HG02588 (cell line): ENCODE measurements at regions not wholly inside any gene's neighbourhood (a gene's known extent, or its start where the extent isn't known, plus 50 kb on each side); places are given as distances from the start of the nearest gene placed in this dataset.

ENCODE experiments used
- ATAC-seq: cut with Tn5 transposase; IDR thresholded peaks from one replicate; pipeline ENCODE4 v1.9.1; 2021; ENCODE audit warnings: mild to moderate bottlenecking, moderate library complexity; ENCODE audit not compliant: unreplicated experiment

DNA sequence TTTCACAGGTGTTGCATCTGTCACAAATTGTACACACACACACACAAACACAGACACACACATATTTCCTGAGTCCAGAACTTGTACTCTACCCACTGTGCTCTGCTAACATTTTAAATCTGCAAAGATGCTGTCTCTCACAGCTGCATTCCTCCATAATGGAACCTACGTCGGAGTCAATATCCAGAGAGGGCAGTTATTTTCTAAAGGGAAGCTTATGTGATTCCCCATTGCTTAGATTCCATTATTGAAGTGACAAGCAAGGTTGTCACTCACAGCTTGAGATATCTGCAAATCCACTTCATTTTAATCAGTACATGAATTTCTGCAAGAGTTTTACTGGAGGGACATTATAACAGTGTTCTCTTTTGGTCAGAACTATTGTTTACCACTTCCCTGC is 992.4 kb downstream of the NSUN3 start:
- ATAC-seq, result no peak

DNA sequence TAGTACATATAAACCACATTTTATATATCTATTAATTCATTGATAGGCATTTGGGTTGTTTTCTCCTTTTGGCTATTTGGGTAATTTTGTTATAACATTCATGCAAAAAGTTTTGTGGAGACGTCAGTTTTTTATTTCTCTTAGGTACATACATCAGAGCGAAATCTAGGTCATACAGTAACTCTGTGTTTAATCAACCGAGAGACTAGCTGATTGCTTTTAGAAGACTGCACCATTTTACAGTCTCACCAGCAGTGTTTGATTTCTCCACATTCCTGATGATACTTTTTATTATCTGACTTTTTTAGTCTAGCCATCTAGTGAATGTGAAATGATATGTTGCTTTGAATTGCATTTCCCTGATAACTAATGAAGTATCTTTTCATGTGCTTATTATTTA is 1019.3 kb downstream of the NSUN3 start:
- no peak for ATAC-seq

DNA sequence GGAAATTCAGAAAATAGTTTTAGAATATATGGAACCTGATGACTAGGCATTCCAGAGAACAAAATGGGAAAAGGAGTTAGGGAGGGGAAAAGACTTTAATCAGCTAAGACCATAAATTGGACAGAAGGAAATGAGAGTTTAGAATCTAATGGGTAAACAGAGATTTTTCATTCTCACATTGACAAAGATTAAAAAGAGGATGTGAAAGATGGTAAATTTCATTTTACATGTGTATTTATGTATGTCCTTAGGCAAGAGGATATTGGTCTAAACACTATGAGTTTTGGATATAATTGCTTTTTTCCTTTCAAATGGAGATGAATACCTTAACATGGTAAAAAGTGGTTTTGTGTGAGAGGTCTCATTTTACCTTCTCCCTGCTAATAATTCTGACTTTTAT is 1021.9 kb downstream of the NSUN3 start:
- ATAC-seq, result no peak

DNA sequence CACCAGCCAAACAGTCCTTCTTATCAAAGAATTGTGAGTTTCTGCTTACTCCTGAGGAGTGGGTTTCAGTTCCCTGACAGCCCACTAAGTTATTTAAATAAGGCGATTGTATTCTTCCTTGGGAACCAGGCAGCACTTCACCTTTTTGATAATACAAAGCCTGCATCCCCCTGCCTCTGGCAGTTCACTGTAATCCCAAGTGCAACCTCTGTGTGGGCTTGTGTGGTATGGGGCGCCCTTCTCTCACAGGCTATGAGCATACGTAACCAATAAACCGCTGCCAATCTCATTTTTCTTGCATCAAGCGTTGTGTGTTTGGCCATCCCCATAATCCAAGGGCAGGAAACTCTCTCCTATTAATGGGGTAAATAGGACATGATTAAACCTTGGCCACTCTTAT is 1025.6 kb downstream of the NSUN3 start:
- ATAC-seq, result no peak

DNA sequence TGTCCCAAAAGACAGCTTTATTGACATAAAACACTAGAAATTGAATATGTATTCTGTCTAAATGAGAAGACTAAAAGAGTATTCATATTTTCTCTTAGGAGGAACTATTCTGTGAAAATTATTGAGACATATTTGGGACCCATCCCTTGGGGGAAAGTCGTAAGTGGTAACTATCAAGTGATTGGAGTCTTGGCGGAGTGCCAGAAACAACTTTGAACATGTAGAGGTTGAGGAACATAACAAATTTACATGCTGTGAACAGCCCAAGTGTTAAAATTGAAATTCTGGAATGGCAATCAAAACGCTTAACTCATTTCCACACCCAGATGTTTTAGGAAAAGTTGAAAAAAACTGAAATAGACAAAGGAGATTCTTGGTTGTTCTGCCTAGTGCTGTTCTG is 1034.6 kb downstream of the NSUN3 start:
- no peak for ATAC-seq

DNA sequence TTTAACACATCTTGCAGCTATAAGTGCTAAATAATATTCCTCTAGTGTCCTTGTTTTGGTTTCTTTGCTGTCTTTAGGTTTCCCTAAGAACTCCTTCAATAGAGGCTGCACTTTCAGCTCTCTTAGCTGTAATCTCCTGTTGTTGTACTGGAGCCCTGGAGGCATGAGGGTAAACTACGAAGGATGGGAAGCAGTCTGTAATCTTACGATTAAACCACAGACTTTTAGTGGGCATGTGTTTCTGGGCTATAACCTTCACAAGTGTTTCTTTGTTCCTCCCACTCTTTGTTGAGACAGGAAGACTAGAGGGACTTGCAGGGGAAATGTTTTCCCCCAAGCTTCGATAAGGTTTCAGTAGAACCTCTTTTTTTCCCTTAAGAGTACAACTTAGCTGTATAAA is 1058.1 kb downstream of the NSUN3 start:
- ATAC-seq, result no peak

DNA sequence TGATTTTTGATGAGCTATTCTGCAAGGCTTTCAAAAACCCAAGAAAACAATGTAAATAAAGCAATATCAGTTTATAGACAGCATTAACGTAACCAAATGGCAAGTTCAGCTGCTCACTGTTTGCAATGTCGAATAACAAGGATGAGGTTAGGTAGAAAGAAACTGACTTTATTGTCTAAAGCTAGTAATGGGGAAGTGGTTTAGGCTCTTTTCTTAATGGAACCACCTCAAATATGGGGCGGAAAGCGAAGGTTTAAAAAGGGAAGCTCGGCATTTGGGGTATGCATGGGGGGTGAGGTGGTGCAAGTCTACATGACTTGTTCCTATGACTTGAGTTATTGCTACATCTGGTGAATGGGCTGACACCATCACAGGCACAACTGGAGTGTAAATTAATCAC is 1060.2 kb downstream of the NSUN3 start:
- ATAC-seq, result no peak

DNA sequence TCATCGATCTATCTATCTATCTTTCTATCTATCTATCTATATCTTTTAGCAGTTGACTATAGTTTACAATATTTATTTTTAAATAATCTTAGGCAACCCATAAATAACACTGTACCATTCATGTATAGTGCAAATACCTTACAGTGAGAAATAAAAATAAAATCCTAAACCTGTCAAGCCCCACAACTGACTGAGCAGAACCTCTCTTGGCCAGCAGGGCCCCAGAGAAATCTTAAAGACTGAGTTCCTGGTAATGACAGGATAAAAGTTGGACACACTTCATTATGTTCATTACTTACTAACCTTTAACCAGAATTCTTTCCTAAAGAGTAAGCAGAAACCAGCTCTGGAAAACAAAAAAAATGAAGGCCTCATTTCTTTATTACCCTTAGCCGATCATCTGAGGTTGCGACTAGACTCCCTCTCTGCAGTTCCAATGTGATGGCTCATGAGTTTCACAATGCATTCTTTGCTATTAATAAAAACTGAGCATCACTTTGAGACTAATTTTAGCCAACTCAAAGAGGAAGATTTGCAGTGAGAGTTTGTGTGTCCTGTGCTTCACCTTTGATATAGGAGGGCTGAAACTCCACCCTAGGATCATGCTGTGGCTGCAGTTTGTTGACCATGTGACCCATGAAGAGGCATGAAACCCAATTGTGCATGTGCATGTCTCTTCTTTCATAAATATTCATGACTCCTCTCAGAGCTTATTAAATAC is 1072.0 kb downstream of the NSUN3 start:
- ATAC-seq, result no peak

DNA sequence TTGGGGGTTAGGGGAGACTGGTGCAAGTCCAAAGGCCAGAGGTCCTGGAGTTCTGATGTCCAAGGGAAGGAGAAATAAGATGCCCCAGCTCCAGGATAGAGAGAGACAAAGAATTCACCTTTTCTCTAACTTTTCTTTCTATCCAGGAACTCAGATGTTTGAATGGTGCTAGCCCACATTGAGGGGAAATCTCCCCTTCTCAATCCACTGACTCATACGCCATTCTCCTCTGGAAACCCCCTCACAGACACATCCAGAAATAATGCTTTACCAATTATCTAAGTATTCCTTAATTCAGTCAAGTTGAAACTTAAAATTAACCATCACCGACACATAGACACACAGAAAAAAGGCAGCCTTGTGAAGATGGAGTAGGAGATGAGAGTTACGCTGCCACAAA is 1085.2 kb downstream of the NSUN3 start:
- no peak for ATAC-seq

DNA sequence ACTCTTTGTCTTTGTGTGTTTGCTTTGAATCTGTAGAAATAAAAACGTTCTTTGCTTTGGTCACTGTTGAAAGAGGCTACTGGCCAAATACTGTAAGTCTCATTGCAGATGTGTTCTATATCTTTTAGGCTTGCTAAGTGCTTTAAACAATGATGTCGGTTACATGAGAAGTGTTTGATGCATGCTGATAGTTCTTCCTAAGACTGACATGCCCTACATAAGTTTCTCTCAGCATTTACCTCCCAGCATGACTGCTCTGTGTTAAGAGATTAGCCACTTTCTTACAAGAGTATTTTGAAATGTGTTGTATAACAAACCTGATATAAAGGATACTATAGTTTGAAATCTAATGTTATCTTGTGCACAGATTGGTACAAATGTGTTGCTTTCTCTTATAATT is 1088.7 kb downstream of the NSUN3 start:
- no peak for ATAC-seq

DNA sequence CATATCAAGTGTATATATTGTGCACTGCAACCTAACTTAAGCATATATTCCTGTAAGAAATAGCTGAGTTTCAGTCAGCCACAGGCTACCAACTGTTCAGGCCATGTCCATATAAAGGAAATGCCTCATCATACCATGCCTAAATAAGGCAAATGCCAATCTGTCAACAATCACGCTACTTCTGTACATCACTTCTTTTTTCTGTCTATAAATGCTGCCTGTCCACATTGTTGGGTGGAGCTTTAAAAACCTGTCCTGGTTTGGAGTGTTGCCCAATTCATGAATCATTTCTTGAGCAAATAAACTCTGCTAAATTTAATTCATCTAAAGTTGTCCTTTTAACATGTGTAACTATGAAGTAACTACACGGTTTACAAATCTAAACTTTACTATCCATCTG is 1091.9 kb downstream of the NSUN3 start:
- ATAC-seq, result no peak

DNA sequence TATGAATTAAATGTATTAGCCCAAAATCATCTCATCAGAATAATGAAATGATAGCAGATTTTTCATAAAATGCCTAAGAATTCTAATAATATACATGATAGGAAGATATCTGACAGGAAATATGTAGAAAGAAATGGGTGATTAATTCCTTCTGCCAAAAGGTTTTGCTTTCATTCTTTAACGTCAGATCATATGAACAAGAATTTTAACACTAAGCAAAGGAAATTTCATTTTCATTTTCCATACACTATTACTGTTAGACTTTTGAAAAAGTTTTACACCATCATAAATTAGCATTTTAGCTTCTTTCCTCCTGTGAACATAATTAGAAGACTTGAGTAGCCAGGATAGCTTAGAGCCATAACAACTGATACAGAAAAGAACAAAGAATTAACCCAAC is 1099.9 kb downstream of the NSUN3 start:
- no peak for ATAC-seq

DNA sequence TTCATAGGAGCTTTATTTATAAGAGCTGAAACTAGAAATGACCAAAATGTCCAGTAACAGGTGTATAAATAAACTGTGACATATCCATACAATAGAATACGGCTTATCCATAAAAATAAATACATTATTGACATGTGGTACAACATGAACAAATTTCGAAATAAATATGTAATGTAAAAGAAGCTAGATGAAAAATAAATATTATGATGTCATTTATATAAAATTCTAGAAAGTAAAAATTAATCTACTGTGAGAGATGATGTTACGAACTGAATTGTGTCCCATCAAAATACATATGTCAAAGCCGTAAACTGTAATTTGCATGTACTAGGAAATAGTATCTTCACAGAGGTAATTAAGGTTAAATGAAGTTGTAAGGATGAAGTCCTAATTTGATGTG is 1104.9 kb downstream of the NSUN3 start:
- ATAC-seq, result no peak

DNA sequence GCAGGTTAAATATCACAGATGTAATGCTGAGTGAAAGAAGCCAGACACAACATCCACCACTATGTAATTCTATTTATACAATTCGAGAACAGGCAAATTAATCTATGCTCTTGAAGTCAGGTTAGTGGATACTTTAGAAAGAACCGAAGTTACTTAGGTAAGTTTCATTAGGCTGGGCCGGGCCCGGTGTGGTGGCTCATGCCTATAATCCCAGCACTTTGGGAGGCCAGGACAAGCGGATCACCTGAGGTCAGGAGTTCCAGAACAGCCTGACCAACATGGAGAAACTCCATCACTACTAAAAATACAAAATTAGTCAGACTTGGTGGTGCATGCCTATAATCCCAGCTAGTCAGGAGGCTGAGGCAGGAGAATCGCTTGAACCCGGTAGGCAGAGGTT is 1105.7 kb downstream of the NSUN3 start:
- ATAC-seq, result no peak

DNA sequence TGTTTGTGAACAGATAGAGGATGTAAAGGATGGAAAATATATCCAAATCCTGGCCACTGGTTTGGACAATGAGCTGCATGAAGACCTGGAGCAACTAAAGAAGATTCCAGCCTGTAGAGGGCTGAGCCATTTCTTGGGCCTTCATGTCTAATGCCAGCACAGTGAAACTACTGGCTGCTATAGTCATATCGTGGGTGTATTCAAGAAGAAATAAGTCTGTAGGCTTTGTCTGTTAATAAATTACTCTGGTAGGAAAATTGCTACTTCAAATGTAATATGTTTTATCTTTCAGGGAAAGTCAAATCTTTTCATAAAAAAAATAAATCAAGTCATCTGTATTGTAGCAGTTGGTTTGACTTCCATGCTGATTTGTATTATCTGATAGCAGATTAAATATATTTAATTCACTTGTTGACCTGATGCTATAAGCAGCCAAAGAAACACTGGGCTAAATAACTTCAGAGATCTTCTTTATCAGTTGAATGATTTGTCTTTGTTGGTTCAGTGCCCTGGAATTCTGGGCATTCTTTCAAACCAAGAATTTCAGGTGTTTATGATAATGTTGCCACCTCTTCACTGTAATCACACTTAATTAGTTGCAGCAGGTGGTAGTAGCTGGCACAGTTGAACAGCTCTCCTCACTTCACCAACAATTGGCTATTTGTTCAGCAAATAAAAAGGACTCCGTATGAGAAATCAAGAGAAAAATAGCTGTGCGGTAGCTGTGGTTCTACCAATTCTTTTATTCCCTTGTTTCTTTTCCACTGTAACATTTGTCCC is 1109.5 kb downstream of the NSUN3 start:
- no peak for ATAC-seq

DNA sequence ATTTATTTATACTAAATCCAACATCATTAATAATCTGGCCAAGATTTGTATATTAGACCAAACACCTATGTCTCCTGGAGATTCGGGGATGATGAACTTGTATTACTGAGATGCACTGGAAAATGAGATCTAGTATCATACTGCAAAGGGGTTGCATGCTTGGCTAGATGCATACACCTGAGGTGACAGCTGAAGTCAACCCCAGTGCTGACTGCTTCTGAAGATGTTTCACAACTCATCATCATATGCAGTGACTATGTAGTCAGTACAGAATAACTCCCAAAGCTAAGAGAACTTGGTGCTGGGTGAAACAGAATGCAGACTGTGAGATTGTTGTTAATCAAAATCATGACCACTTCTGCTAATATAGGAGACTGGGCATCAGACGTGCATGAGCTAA is 1114.2 kb downstream of the NSUN3 start:
- ATAC-seq, result no peak

DNA sequence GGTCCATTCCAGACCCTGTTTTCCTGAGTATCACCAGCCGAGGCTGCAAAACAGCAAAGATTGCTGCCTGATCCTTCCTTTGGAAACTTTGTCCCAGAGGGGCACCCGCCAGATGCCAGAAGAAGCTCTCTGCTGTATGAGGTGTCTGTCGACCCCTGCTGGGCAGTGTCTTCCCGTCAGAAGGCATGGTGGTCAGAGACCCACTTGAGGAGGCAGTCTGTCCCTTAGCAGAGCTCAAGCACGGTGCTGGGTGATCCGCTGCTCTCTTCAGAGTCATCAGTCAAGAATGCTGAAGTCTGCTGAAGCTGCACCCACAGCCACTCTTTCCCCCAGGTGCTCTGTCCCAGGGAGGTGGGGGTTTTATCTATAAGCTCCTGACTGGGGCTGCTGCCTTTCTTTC is 1121.2 kb downstream of the NSUN3 start:
- no peak for ATAC-seq

DNA sequence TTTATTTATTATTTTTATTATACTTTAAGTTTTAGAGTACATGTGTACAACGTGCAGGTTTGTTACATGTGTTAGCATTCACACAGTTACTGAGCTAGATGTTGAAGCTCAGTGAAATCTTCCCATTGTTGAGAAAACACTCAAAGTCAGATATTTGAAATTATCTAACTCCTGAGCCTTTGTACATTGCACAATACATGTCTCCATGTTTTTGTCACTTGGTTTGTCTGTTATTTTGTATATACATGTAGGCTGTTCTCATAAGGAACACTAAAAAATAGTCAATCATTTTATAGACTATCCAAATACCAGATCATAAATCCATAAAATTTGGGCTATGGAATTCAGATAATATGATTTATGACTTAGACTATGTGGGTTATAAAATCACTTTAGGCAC is 1126.5 kb downstream of the NSUN3 start:
- ATAC-seq, result no peak

DNA sequence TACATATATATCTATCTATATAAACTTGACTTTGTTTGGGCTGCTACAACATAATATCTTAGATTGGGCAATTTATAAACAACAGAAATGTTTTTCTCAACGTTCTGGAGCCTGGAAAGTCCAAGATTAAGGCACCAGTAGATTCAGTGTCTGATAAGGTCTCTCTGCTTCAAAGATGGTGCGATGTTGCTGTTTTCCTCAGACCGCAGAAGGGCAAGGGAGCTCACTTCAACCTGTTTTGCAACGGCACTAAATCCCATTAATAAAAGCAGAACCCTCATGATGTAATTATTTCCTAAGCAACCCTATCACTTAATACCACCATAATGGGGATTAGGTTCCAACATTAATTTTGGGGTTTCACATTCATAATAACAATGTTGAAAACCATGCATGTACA is 1134.8 kb downstream of the NSUN3 start:
- no peak for ATAC-seq

DNA sequence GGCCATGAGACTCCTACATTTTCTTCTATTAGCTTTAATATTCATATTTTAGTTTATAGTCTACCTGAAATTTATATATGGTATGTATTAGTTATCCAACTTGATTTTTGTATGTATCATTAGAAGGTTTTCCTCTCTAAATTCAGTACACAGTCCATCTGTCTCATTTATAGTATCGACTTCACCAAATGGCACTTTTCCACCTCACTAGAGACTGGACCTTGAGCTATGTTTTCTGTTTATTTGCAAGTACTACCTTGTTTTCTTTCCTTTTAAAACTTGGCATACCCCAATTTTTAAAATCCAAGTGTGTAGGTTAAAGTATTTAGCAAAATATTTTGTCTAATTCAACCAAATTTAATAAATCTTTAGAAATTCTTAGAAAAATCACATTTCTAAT is 1137.5 kb downstream of the NSUN3 start:
- ATAC-seq, result no peak

DNA sequence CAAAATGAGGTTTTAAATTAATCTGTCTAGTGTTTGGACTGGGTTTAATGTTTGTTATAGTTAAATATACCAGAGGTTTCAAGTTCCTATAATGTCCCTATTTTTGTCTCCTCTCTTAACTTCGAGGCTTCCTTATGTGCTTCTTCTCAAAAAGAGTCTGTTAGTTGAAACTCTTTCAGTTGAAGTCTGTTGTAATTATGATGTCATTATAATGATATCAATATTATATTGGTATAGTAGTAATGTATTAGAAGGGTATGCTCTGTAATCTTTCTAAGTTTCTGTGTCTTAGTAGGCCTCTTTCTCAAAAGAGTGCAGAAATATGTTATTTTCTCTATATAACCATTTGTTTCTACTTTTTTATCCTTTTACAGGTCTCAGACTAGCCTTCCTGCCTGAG is 1148.0 kb downstream of the NSUN3 start:
- no peak for ATAC-seq

DNA sequence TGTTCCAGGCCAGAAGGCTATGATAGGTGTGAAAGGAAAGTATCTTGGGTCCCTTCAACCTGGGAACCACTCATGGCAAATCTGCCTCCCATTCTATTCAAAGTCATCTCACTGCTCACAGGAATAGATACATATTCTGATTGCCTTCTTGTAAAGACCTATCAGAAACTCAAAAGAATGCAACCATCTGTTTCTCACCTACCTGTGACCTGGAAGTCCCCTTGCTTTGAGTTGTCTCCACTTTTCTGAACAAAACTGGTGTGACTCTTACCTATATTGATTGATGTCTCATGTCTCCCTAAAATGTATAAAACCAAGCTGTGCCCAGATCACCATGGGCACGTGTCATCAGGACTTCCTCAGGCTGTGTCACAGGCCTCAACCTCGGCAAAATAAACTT is 1149.3 kb downstream of the NSUN3 start:
- no peak for ATAC-seq
